ENCODE measurements at regions not wholly inside any gene's neighbourhood (a gene's known extent, or its start where the extent isn't known, plus 50 kb on each side); places are given as distances from the start of the nearest gene placed in this dataset.
"Not testable (repeated sequence)": the region's sequence is repeated elsewhere in the genome, so short reads cannot be mapped to it uniquely, and the experiment has no call there.

- peak; percentile 55 for DNase-seq
Observed at GRCh38 chr13:24997367-24997967, 98.5 kb upstream of the PABPC3 start.

GRCh38 chr13:24998433-24998832 lies 97.5 kb upstream of the PABPC3 start:
- no peak for DNase-seq

- DNase-seq: no peak
Observed at GRCh38 chr13:25001476-25002206, 94.3 kb upstream of the PABPC3 start.

- not testable (repeated sequence) for DNase-seq
Observed at GRCh38 chr13:25002311-25002710, 93.6 kb upstream of the PABPC3 start.

- not testable (repeated sequence) for DNase-seq
Observed at GRCh38 chr13:25004489-25004888, 91.4 kb upstream of the PABPC3 start.

GRCh38 chr13:25005050-25005497 lies 90.9 kb upstream of the PABPC3 start:
- peak; percentile 49 for DNase-seq

- not testable (repeated sequence) for DNase-seq
Observed at GRCh38 chr13:25007389-25007788, 88.5 kb upstream of the PABPC3 start.

- not testable (repeated sequence) for DNase-seq
Observed at GRCh38 chr13:25014398-25014973, 81.5 kb upstream of the PABPC3 start.

GRCh38 chr13:25017176-25017575 lies 78.8 kb upstream of the PABPC3 start:
- DNase-seq: not testable (repeated sequence)

- DNase-seq: peak; percentile 80
Observed at GRCh38 chr13:25017808-25018728, 77.9 kb upstream of the PABPC3 start.

- no peak for DNase-seq
Observed at GRCh38 chr13:25018729-25019115, 77.2 kb upstream of the PABPC3 start.

- DNase-seq: not testable (repeated sequence)
Observed at GRCh38 chr13:25019741-25020140, 76.2 kb upstream of the PABPC3 start.

- no peak for DNase-seq
Observed at GRCh38 chr13:25024175-25024574, 71.8 kb upstream of the PABPC3 start.

GRCh38 chr13:25032160-25032559 lies 63.8 kb upstream of the PABPC3 start:
- DNase-seq: no peak

- DNase-seq: no peak
Observed at GRCh38 chr13:25034173-25034572, 61.8 kb upstream of the PABPC3 start.

GRCh38 chr13:25037057-25037813 lies 58.7 kb upstream of the PABPC3 start:
- peak; percentile 64 for DNase-seq

- no peak for DNase-seq
Observed at GRCh38 chr13:25042151-25042865, 53.6 kb upstream of the PABPC3 start.

GRCh38 chr13:25044071-25044470 lies 51.9 kb upstream of the PABPC3 start:
- no peak for DNase-seq

Data from NCI-H526 treated with DMSO at 0.1 percent for 48 hours (cell line).